ENCODE measurements at regions not wholly inside any gene's neighbourhood (a gene's known extent, or its start where the extent isn't known, plus 50 kb on each side); places are given as distances from the start of the nearest gene placed in this dataset.

DNA sequence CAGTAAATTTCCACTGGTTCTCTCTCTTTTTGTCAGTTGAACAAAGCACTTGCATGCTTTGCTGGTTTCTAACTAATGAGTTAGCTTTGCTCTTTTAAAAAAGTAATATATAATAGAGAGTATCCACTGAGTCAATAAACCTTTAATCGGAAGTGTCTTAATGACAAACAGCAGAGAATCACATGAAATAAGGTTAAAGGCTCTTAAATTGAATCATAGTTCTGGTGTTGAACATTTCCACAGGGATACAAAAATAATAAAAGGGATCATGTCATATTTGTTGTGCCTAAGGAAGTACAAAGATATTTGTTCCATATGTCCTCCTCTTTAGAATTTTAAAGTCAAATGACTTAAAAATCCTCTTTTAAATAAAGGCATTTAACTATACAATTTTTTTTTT is 362.6 kb downstream of the LRIG3 start:
- ATAC-seq: no peak
- DNase-seq (ENCODE audit: missing footprints): no peak

DNA sequence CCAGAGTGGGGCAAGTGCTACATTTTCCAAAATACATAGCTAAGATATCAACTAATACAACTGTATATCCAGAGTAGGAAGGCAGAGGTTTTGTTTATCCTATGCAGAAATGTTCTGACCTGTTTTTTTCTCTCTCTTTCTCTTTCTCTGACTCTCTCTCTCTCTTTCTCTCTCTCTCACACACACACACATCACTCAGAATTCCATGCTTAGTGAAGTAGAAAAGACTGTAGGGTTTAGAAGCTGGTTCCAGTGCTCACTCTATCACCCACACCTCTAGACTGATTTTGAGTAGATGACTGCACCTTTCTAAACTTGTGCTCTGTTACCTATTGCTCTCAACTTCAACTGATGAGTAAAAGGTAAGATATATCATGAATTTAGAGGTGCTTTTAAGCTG is 356.7 kb downstream of the LRIG3 start:
- intact Hi-C loops (cut with DNase I): no loop called here
- DNase-seq (ENCODE audit: missing footprints) (no peak), ATAC-seq (no peak)

More for the DNA sequence above, 362.6 kb downstream of the LRIG3 start:
- intact Hi-C loops (cut with DNase I): no loop called here

DNA sequence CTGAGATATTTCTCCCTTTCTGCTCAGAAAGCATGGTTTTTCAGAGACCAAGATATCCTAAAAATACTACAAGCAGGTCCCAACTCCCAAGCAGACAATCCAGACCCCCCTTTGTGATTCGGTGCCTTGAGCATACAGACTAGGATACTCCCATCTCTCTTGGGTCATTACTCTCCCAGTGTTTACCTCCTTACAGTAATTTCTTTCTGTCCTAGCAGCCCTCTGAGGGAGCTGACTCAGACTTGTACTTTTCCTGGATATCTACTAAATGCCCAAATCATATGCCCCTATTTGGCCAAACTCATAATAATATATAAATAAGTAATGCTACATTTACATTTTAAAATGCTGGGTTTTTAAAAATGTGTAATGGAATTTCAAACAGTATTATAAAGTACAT is 355.6 kb downstream of the LRIG3 start:
- DNase-seq (ENCODE audit: missing footprints) (no peak), ATAC-seq (no peak)
- intact Hi-C loops (cut with DNase I): no loop called here

DNA sequence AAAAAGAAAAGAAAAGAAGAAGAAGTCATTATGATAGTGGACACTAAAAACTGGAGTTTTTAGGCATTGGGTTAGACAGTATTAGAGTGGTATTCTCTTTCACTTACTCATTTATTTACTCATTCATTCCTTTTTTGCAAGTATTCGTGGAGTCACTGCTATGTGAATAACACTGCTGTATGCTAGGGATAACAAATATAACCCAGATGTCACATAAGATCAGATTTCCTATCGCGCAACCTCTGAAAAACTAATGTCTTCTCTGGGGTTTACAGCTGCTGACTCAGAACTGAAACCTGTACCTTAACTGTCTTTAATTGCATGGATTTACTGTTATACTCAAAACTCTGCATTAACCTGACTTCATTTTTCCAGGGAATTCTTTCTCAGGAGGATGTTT is 353.7 kb downstream of the LRIG3 start:
- intact Hi-C loops (cut with DNase I): no loop called here
- ATAC-seq: no peak
- no peak for DNase-seq (ENCODE audit: missing footprints)

DNA sequence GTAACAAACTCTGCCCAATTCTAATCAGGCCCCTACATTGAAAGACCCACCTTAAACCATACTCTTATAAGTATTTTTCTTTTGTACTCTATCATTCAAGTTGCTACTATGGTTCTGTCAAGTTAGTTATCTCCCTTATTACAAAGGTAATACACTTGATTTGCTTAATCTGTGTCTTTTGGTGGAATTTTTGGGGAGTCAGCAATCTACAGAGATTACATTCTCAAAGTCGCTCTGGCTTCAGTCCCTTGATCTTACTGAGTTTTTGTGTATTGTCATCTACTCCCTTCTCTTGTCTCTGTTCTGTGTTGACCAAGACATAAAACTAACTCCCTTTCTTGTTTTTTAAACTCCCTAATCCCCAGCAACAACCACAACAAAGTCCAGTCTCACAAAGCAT is 353.1 kb downstream of the LRIG3 start:
- intact Hi-C loops (cut with DNase I): no loop called here
- DNase-seq (ENCODE audit: missing footprints): no peak
- ATAC-seq: no peak

DNA sequence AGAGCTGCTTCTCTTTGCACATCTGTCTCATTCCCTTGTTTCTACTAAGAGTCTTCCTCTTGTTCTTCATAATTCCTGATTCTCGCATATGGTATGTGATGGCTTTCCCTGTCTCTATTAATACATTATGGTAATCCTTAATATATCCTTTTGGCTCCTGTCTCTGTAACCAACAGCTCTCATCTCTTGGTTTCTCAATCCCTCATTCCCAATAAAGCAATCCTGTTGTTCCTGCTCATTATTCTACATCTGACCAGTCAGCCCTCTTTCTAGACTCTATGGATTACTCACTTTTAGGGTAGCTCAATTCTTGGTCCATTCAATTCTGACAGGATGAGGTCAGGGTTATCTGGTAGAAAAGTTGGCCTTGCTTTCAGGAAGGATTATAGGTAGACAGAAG is 349.9 kb downstream of the LRIG3 start:
- no peak for DNase-seq (ENCODE audit: missing footprints)
- intact Hi-C loops (cut with DNase I): no loop called here
- ATAC-seq: no peak

DNA sequence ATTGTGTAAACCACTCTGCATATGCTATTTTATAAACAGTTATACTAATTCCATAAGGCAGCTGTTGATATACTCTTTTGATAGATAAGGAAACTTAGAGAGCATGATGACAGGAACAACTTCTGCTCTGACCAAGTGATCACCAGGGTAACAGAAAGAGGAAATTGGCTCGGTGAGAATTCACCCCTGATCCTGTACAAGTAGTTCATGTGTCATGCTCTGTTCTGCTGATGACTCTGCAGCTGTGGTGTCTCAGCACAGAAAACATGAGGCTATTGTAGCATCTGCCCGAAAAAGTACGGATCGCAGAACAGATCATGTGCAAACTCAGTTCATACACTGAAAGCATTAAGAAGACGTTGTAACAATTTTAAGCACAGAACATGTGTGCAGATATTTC is 345.0 kb downstream of the LRIG3 start:
- DNase-seq (ENCODE audit: missing footprints) (no peak), ATAC-seq (no peak)
- intact Hi-C loops (cut with DNase I): no loop called here

DNA sequence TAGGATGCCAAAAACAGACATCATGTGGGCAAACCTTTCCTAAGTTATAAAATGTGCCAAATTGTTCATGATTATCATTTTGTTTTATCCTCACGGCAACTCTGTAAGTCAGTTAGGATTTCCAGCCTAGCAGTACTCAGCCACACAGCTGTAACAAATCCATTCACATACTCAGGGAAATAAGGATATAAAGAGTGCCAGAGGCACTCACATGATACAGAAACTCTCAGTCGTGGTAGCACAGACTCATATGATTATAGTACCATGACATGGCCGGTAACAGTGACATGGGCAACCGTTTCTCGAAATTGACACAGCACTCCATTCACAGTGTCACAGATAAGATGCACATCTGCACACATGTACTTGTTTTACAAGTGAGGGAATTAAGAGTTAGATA is 344.2 kb downstream of the LRIG3 start:
- no peak for ATAC-seq
- intact Hi-C loops (cut with DNase I): no loop called here
- no peak for DNase-seq (ENCODE audit: missing footprints)

DNA sequence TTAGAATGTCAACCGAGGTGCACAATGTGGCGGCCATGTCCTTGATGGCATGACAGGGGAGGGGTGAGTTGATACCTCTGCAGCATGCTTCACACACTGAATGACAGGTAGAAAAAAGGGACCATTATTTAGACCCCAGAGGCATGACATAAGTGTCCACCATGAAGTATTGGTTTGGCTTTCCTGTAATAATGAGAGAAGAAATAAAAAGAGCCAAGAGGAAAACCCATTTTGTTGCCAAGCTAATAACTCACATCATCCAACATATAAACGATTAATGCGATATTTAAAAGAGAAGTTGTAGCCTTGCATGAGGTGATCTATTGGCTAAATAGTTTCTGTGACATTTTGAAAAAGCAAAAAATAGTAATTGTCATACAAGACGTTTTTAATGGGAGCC is 343.4 kb downstream of the LRIG3 start:
- ATAC-seq: no peak
- intact Hi-C loops (cut with DNase I): no loop called here
- no peak for DNase-seq (ENCODE audit: missing footprints)

DNA sequence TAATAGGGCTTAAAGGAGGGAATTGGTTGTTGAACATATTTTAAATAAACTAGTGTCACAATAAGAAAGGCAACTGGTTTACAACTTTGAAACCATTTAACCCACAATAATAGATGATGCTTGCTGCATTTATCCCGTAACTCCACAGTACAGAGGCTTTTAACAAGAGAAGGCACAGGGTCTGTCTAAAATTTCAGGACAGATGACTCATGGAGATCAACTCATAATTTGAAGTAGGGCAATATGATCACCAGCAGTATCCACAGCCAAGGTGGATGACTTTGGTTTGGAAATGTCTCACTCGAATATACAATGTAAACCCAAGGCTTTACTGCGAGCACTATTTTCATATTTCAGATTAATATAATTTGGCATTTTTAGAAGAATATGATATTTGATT is 340.2 kb downstream of the LRIG3 start:
- intact Hi-C loops (cut with DNase I): no loop called here
- DNase-seq (ENCODE audit: missing footprints) (no peak), ATAC-seq (no peak)

DNA sequence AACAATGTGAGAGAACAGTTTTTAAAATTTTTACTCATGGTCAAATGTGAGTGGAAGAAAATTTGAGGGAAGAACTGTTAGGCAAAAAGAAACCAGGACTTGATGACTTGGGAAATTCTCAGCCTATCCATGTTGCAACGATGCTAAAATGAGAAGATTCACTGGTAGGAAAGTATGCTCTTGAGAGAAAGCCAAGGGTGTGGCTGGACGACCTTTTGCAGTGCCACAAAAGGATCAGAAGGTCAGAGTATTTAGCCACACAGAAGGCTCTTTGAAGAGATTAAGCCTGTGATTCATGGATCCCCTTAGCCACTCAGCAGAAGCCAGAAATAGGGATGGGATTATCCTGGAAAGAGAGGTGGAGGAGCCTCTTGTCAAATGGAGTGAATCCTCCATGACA is 336.8 kb downstream of the LRIG3 start:
- intact Hi-C loops (cut with DNase I): no loop called here
- ATAC-seq (no peak), DNase-seq (ENCODE audit: missing footprints) (no peak)

DNA sequence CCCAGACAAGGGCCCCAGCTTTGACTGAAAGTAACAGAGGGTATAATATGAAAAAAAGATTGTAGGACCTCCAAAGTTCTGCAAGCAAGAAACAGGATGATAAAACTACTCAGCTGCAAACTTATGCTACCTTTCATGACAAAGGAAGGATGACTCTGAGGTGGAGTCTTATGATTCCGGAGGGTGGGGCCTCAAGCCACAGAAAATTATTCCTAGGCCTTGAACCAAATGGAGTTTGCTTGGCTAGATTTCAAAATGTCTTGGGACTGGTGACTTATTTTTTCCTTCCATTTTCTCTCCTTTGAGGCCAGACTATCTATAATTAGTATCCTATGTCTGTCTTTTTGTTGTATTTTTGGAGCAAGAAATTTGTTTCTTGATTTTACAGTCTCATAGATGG is 336.4 kb downstream of the LRIG3 start:
- intact Hi-C loops (cut with DNase I): no loop called here
- DNase-seq (ENCODE audit: missing footprints): no peak
- ATAC-seq: no peak

DNA sequence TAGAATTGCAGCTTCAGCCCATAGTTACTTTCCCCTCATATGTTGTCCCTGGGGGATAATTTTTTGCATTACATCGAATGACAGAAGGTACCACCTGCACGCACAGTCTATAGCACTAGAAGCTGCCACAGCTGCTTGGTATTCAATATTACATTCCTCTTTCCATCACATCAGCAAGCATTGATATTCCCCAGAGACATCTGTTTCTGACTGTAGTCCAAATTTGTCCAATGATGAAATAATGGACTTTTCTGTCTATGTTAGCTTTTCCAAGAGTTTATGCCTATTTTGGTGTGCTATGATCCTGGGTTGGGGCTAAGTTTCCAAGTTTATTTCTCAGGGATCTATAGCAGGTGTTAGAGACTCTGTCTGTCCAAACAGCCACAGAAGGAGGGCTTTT is 335.4 kb downstream of the LRIG3 start:
- DNase-seq (ENCODE audit: missing footprints): no peak
- intact Hi-C loops (cut with DNase I): no loop called here
- peak; percentile 52 for ATAC-seq

DNA sequence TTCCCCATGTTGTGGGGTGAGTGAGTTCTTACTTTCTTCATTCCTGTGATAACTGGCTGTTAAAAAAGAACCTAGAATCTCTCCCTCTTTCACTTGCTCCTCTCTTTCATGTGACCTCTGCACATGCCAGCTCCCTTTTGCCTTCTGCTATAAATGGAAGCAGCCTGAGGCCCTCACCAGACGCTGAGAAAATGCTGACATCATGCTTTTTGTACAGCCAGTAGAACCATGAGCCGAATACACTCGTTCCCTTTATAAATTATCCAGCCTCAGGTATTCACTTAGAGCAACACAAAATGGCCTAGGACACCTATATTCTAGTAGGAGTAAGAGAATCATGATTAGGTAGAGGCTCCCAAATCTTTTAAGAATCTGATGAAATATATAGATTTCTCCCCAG is 333.5 kb downstream of the LRIG3 start:
- intact Hi-C loops (cut with DNase I): no loop called here
- ATAC-seq: no peak
- DNase-seq (ENCODE audit: missing footprints): no peak

DNA sequence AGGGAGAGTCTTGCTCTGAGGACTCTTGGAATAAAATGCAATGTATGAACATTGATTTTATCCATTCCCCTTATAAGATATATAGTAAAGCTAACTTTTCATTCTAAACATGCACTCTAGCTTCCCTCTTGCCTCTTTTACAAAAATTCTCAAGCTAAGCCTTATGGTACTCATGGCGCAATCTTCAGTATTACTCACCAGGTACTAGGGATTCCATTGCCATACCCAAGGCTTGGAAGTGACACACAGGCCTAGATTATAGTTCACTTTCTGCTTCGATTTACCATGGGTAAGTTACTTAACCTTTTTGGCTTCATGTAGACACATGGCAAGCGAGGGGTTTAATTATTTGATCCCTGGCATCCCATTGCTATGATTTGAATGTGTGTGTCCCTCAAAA is 331.5 kb downstream of the LRIG3 start:
- intact Hi-C loops (cut with DNase I): no loop called here
- ATAC-seq (no peak), DNase-seq (ENCODE audit: missing footprints) (no peak)

DNA sequence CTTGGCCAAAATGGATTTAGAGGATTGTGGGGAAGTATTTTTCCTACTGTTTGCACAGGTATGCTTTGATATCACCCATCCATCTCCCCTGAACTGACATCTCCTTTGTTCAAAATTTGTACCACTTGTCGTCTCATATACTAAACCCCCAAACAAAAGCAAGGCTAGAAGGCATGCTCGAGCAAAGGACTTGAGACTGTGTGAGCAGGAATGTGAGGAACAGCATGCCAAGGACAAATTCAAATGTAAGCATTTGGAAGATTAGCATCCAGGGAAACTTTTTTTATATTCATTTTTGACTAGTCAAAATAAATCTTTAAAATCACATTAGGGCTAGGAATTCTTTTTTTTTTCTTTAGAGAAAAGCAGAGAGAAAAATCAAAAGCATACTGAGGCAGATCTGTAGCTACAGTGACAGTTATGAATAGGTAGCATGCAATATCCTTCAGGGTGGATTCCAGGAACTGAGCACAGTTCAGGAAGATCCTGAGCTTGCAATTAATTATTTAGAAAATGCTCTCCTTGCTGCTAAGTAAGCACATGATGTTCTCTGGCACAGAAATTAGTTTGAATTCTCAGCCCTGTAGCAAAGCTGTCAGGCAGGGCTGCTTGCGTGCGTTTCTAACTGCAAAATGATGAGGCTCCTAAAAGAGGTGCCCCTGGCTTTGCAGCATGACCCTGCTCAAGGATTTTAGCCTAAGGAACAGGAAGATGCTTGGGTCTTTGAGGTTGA is 327.7 kb downstream of the LRIG3 start:
- DNase-seq (ENCODE audit: missing footprints): no peak
- no peak for ATAC-seq
- intact Hi-C loops (cut with DNase I): no loop called here

DNA sequence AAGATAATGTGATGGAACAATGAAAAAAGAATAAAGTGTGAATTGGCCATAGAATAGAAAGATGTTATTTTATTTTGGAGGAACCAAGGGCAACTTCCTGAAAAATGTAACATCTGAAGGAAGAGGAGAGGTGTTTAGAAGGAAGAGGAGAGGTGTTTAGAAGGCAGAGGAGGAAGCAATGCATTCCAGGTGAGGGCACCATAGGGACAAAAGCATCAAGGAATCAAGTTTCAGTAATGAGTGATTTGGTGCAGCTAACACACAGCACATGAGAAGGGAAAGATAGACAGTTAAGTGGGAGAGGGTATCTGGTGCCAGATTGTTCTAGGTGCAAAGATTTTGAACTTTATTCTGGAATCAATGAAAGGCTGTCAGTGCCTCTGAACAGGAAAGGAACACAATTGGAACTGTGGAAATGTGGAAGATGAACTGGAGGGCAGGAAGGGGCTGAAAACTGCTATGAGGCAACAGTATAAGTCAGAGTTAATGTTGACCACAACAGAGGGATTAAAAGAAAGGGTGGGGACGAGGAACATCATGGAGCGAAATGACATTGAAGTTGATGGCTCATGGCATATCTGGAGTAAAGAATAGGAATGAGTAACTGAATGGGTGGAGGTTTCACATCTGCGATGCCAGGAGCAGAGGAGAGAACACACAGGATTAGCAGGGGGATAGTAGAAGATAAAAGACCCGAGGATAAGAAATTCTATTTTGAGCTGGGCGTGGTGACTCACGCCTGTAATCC is 326.6 kb downstream of the LRIG3 start:
- intact Hi-C loops (cut with DNase I): no loop called here
- DNase-seq (ENCODE audit: missing footprints): no peak
- no peak for ATAC-seq

DNA sequence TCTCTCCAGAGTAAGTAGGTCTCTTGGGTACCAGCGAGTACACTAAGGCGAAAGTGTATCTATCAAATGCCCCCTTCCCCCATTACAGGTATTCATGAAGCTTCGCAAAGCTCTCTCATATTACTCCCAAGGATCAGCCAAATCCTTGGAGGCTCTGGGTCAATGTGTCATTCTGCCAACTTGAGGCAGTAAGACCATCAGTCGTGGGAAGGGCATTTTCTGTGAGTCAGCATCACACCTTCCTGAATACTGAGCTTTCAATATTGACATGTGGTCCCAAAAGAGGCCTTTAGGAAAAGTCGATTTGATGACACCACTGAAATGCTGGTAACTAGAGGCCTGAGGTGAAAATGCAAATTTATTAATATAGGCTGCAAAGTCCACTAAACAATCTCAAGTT is 323.9 kb downstream of the LRIG3 start:
- intact Hi-C loops (cut with DNase I): no loop called here
- DNase-seq (ENCODE audit: missing footprints) (no peak), ATAC-seq (no peak)

DNA sequence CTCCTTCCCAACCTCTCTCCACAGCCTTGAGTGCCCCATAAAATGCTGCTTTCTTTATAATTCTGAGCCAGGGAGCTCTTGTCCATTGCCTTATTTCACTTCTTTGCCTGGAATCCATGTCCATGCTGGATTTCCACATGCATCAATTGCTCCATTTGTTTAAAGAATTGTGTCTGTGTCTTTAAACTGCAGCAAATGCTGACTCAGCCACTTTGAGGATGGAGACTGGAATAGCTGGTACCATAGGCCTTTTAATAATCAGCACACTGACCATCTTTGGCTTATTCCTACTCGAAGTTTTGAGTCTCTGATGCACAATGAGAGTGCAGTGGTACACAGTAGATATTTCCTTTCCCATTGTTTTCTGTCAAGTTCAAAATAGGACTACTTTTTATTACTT is 318.8 kb downstream of the LRIG3 start:
- ATAC-seq (no peak), DNase-seq (ENCODE audit: missing footprints) (no peak)
- intact Hi-C loops (cut with DNase I): no loop called here

DNA sequence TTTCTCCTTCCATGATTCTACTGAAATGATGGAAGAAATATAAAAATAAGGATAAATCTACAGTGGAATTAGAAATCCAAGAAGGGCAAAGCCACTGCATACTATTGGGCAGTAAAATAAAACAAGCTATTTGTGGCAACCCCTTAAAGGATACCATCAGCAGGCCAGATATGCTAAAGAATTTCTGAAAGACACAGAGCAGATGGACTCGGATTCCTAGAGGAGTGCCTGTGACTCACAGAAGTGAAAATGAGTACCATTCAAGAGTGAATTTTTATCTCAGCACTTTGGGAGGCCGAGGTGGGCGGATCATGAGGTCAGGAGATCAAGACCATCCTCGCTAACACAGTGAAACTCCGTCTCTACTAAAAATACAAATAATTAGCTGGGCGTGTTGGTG is 318.1 kb downstream of the LRIG3 start:
- DNase-seq (ENCODE audit: missing footprints) (no peak), ATAC-seq (no peak)
- intact Hi-C loops (cut with DNase I): no loop called here

DNA sequence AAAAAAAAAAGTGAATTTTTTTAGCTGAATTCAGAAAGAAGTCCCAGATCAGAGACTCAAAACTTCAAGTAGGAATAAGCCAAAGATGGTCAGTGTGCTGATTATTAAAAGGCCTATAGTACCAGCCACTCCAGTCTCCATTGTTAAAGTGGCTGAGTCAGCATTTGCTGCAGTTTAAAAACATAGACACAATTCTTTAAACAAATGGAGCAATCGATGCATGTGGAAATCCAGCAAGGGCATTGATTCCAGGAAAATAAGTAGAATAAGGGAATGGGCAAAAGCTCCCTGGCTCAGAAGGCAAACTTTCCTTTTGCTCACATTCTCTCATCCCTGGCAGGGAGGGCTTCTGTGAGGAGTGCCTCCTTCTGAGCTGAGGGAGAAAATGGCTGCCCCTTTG is 317.6 kb downstream of the LRIG3 start:
- intact Hi-C loops (cut with DNase I): no loop called here
- ATAC-seq (no peak), DNase-seq (ENCODE audit: missing footprints) (no peak)
